ENCODE measurements at regions not wholly inside any gene's neighbourhood (a gene's known extent, or its start where the extent isn't known, plus 50 kb on each side); places are given as distances from the start of the nearest gene placed in this dataset.
A peak's percentile ranks its signal among the peaks of the same experiment; 100 is the strongest.

GRCh38 chr13:73782450-73783449, 351.5 kb downstream of the KLF12 start:
- no peak for DNase-seq

GRCh38 chr13:73781384-73781783, 352.8 kb downstream of the KLF12 start:
- no peak for DNase-seq

- DNase-seq, result no peak
These were observed 354.3 kb downstream of the KLF12 start for GRCh38 chr13:73779881-73780280.

GRCh38 chr13:73778242-73778864, 355.9 kb downstream of the KLF12 start:
- DNase-seq, result no peak

GRCh38 chr13:73777134-73777533, 357.1 kb downstream of the KLF12 start:
- no peak for DNase-seq

GRCh38 chr13:73776151-73776785, 357.9 kb downstream of the KLF12 start:
- no peak for DNase-seq

- no peak for DNase-seq
These were observed 361.0 kb downstream of the KLF12 start for GRCh38 chr13:73773168-73773549.

- no peak for DNase-seq
These were observed 361.6 kb downstream of the KLF12 start for GRCh38 chr13:73772449-73773167.

- no peak for DNase-seq
These were observed 366.4 kb downstream of the KLF12 start for GRCh38 chr13:73767747-73768315.

- peak; percentile 61 for DNase-seq
These were observed 366.9 kb downstream of the KLF12 start for GRCh38 chr13:73767191-73767741.

- DNase-seq, result peak; percentile 99
These were observed 368.4 kb downstream of the KLF12 start for GRCh38 chr13:73765651-73766384.

GRCh38 chr13:73759434-73759833, 374.8 kb downstream of the KLF12 start:
- no peak for DNase-seq

- no peak for DNase-seq
These were observed 376.5 kb downstream of the KLF12 start for GRCh38 chr13:73757481-73758233.

- DNase-seq, result peak; percentile 86
These were observed 379.4 kb downstream of the KLF12 start for GRCh38 chr13:73754727-73755292.

GRCh38 chr13:73754241-73754640, 380.0 kb downstream of the KLF12 start:
- DNase-seq, result no peak

- no peak for DNase-seq
These were observed 382.9 kb downstream of the KLF12 start for GRCh38 chr13:73751290-73751689.

- DNase-seq, result no peak
These were observed 385.8 kb downstream of the KLF12 start for GRCh38 chr13:73748404-73748803.

- DNase-seq, result no peak
These were observed 389.0 kb downstream of the KLF12 start for GRCh38 chr13:73745190-73745589.

GRCh38 chr13:73742982-73743381, 391.2 kb downstream of the KLF12 start:
- DNase-seq, result no peak

GRCh38 chr13:73741742-73742141, 392.5 kb downstream of the KLF12 start:
- no peak for DNase-seq

All from NCI-H1092 (cell line).